ENCODE measurements at regions not wholly inside any gene's neighbourhood (a gene's known extent, or its start where the extent isn't known, plus 50 kb on each side); places are given as distances from the start of the nearest gene placed in this dataset.

DNA sequence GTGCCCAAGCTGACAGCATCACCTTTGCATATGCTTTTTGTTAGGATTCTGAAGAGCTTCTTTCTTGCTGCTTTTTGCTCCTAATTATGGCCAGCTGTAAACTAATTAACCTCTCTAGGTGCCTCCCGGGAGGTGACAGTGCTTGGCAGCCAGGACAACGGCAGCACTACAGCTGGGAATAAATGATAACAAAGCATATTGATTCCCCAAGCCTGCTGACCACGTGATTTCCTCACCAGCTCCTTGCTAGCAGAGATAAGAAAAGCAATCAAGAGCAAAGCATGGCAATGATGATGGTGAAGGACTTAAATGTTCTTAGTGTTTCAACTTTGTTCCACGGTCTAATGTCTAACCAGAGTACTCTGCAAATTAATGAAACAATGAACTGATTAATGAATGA, 1074.4 kb upstream of the GYPC start:
- Mint-ChIP-seq H3K36me3 (ENCODE audit: low read depth) (no peaks in the 10 kb centered on the region), H3K4me1 (peaks cover 14% of the 10 kb centered on the region), H3K9me3 (no peaks in the 10 kb centered on the region), H3K4me3 (no peak overlapping the region), H3K27me3 (ENCODE audit: insufficient read depth) (no peaks in the 10 kb centered on the region), H3K27ac (no peak overlapping the region)
- DNase-seq, result peak; percentile 43
- TF ChIP-seq, protein P1, sequence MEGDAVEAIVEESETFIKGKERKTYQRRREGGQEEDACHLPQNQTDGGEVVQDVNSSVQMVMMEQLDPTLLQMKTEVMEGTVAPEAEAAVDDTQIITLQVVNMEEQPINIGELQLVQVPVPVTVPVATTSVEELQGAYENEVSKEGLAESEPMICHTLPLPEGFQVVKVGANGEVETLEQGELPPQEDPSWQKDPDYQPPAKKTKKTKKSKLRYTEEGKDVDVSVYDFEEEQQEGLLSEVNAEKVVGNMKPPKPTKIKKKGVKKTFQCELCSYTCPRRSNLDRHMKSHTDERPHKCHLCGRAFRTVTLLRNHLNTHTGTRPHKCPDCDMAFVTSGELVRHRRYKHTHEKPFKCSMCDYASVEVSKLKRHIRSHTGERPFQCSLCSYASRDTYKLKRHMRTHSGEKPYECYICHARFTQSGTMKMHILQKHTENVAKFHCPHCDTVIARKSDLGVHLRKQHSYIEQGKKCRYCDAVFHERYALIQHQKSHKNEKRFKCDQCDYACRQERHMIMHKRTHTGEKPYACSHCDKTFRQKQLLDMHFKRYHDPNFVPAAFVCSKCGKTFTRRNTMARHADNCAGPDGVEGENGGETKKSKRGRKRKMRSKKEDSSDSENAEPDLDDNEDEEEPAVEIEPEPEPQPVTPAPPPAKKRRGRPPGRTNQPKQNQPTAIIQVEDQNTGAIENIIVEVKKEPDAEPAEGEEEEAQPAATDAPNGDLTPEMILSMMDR (conservative IDR thresholded peaks at IDR 0.05), result no peak
- Histone ChIP-seq H3K9ac (ENCODE audit: extremely low read depth, low read length, poor library complexity, severe bottlenecking) (no peak overlapping the region), H3K4me3 (ENCODE audit: low read length) (no peak overlapping the region), H3K4me1 (ENCODE audit: control insufficient read depth, insufficient read depth, low read length) (peaks cover 7% of the 10 kb centered on the region), H3K36me3 (ENCODE audit: control insufficient read depth, insufficient read depth, low read length) (no peaks in the 10 kb centered on the region), H3K27ac (ENCODE audit: low read depth, low read length) (no peak overlapping the region), H3K9me3 (ENCODE audit: control insufficient read depth, low read length) (no peaks in the 10 kb centered on the region), H3K27me3 (ENCODE audit: control insufficient read depth, insufficient read depth, low read length, poor library complexity, severe bottlenecking) (no peaks in the 10 kb centered on the region)
- 81 to 92% methylated on average over 1 to 4 of the region's 4 CpGs for WGBS, 2 experiments (ENCODE audit: insufficient coverage in 1 of 2, insufficient read length in 1 of 2)

DNA sequence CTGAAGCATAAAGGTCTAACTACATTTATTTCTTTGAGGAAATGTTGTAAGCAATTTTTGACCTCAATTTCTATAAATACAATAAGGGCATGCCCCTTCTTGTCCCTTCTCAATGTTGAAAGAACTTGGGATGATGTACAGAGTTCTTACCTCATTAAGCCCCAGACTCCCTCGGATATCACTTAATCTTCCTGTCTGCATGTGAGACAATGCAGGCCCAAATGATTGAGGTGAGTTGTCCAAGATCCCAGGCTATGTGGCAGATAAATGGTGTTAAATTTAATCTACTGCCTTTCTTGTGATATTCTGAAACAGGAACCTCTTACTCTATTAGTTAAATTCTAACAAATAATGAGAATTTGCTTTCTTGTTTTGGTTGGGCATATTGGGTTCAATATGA, 1073.4 kb upstream of the GYPC start:
- no peaks in the 10 kb centered on the region for H3K9me3 Mint-ChIP-seq
- no peaks in the 10 kb centered on the region for H3K36me3 Mint-ChIP-seq (ENCODE audit: low read depth)
- Histone ChIP-seq H3K9me3 (ENCODE audit: control insufficient read depth, low read length) (no peaks in the 10 kb centered on the region), H3K36me3 (ENCODE audit: control insufficient read depth, insufficient read depth, low read length) (no peaks in the 10 kb centered on the region), H3K4me1 (ENCODE audit: control insufficient read depth, insufficient read depth, low read length) (peaks cover 7% of the 10 kb centered on the region), H3K4me3 (ENCODE audit: low read length) (no peak overlapping the region), H3K27ac (ENCODE audit: low read depth, low read length) (no peak overlapping the region), H3K9ac (ENCODE audit: extremely low read depth, low read length, poor library complexity, severe bottlenecking) (no peak overlapping the region), H3K27me3 (ENCODE audit: control insufficient read depth, insufficient read depth, low read length, poor library complexity, severe bottlenecking) (no peaks in the 10 kb centered on the region)
- DNase-seq, result no peak
- H3K4me3 Mint-ChIP-seq, result no peak overlapping the region
- no peak overlapping the region for H3K27ac Mint-ChIP-seq
- TF ChIP-seq, protein P1 (conservative IDR thresholded peaks at IDR 0.05), result no peak
- no peaks in the 10 kb centered on the region for H3K27me3 Mint-ChIP-seq (ENCODE audit: insufficient read depth)
- 81% methylated on average over 1 of the region's 1 CpG; no CpG with 5 or more reads in 1 of the 2 experiments for WGBS, 2 experiments (ENCODE audit: insufficient coverage in 1 of 2, insufficient read length in 1 of 2)
- peaks cover 14% of the 10 kb centered on the region for H3K4me1 Mint-ChIP-seq

DNA sequence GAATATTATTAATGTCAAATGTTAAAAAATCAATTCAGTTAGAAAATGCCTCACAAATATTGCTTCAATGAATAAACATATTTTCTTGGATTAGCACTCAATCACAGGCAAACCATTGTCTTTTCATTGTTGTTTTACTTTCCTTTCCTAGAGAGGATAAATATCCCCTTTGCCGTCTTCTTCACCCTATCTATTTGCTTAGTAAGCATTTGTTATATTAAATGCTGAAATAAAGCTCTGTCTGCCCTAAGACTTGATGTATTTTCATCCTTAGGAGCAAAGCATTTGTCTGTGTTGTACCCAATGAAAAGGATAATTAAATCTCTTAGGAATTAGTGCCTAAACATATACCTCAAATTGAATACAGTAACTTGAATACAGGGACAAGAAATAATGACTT, 1071.2 kb upstream of the GYPC start:
- no peak overlapping the region for H3K4me3 ChIP-seq (ENCODE audit: low read length)
- 80% methylated on average over 1 of the region's 1 CpG; no CpG with 5 or more reads in 1 of the 2 experiments for WGBS, 2 experiments (ENCODE audit: insufficient coverage in 1 of 2, insufficient read length in 1 of 2)
- H3K9me3 ChIP-seq (ENCODE audit: control insufficient read depth, low read length), result no peaks in the 10 kb centered on the region
- H3K27me3 ChIP-seq (ENCODE audit: control insufficient read depth, insufficient read depth, low read length, poor library complexity, severe bottlenecking), result no peaks in the 10 kb centered on the region
- no peaks in the 10 kb centered on the region for H3K9me3 Mint-ChIP-seq
- no peak overlapping the region for H3K9ac ChIP-seq (ENCODE audit: extremely low read depth, low read length, poor library complexity, severe bottlenecking)
- no peaks in the 10 kb centered on the region for H3K36me3 ChIP-seq (ENCODE audit: control insufficient read depth, insufficient read depth, low read length)
- H3K4me1 Mint-ChIP-seq, result peaks cover 10% of the 10 kb centered on the region
- TF ChIP-seq, protein P1 (conservative IDR thresholded peaks at IDR 0.05), result no peak
- no peak overlapping the region for H3K4me3 Mint-ChIP-seq
- peaks cover 7% of the 10 kb centered on the region for H3K4me1 ChIP-seq (ENCODE audit: control insufficient read depth, insufficient read depth, low read length)
- no peak overlapping the region for H3K27ac ChIP-seq (ENCODE audit: low read depth, low read length)
- H3K27me3 Mint-ChIP-seq (ENCODE audit: insufficient read depth), result no peaks in the 10 kb centered on the region
- no peak for DNase-seq
- no peak overlapping the region for H3K27ac Mint-ChIP-seq
- H3K36me3 Mint-ChIP-seq (ENCODE audit: low read depth), result no peaks in the 10 kb centered on the region
